ENCODE measurements at regions not wholly inside any gene's neighbourhood (a gene's known extent, or its start where the extent isn't known, plus 50 kb on each side); places are given as distances from the start of the nearest gene placed in this dataset.
"Not testable (repeated sequence)": the region's sequence is repeated elsewhere in the genome, so short reads cannot be mapped to it uniquely, and the experiment has no call there.

DNA sequence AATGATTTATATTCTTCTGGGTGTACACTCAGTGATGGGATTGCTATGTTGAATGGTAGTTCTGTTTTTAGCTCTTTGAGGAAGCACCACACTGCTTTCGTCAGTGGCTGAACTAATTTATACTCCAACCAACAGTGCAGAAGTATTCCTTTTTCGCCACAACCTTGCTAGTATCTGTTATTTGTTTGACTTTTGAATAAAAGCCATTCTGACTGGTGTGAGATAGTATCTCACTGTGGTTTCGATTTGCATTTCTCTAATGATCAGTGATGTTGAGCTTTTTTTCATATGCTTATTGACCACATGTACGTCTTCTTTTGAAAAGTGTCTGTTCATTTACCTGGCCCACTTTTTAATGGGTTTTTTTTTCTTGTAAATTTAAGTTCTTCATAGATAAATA lies 583.8 kb upstream of the ARID1B start:
- Mint-ChIP-seq H3K27me3 (peaks cover under 1% of the 10 kb centered on the region), H3K27ac (no peak overlapping the region), H3K36me3 (peaks cover 4% of the 10 kb centered on the region), H3K4me3 (no peak overlapping the region), H3K4me1 (peaks cover 22% of the 10 kb centered on the region), H3K9me3 (peaks cover 7% of the 10 kb centered on the region)
- POLR2A ChIA-PET: no interaction called here
- DNase-seq (no peak), ATAC-seq (ENCODE audit: low read depth) (no peak)

DNA sequence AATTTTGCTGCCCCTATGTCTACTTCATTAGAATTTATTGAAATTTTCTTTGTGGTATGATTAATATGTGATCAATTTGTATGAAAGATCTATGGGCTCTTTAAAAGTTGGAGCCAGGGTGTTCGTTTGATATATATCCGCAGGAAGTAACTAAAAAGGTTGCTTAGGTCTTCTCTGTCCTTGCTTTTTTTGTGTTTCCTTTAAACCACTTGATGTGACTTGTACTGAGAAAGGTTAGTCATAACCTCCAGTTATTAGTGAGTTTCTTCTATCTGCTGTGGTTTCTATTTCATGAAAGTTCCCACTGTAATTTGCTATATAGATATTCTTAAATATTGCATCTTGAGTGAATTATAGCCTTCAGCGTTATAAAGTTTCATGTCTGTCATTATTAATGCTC lies 585.3 kb upstream of the ARID1B start:
- peak overlapping the region; percentile 2 for H3K27ac Mint-ChIP-seq
- H3K36me3 Mint-ChIP-seq: peaks cover 4% of the 10 kb centered on the region
- ATAC-seq (ENCODE audit: low read depth): peak; percentile 87
- DNase-seq: no peak
- POLR2A ChIA-PET: no interaction called here
- H3K27me3 Mint-ChIP-seq: peaks cover 1% of the 10 kb centered on the region
- H3K9me3 Mint-ChIP-seq: peaks cover 7% of the 10 kb centered on the region
- H3K4me1 Mint-ChIP-seq: peaks cover 10% of the 10 kb centered on the region
- H3K4me3 Mint-ChIP-seq: peak overlapping the region; percentile 58

DNA sequence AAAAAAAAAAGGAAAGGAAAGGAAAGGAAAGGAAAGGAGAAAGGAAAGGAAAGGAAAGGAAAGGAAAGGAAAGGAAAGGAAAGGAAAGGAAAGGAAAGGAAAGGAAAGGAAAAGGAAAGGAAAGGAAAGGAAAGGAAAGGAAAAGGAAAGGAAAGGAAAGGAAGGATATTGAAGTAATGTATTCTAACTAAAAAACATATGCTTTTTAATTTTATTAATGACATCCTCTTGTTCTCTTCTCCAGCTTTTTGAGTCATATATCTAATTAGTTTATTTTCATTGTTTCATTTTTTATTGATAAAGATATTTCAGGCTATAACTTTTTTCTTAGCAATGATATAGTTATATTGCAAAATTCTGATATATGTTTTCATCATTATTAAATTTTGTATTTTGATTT lies 585.8 kb upstream of the ARID1B start:
- H3K4me3 Mint-ChIP-seq; H3K27ac Mint-ChIP-seq; H3K9me3 Mint-ChIP-seq; H3K4me1 Mint-ChIP-seq; DNase-seq; POLR2A ChIA-PET; H3K27me3 Mint-ChIP-seq; ATAC-seq (ENCODE audit: low read depth); H3K36me3 Mint-ChIP-seq: not testable (repeated sequence)

DNA sequence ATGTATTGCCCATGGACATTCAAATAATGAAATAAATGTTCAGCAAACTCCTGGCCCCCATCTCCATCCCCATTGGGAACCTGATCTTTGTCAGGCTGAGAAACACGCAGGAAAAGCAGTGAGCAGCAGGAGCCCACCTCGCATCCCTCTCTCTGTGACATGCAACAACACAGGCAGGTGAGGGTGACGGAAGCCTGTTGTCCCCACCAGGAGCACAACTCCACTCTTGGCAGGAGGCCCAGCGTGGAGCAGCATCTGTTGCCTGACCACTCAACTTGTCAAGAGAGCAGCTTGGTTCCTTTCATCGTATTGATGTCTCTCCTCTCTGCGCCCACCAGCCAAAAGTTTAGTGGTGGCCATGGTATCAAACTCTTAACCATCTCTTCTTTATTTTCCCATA lies 586.9 kb upstream of the ARID1B start:
- Mint-ChIP-seq H3K4me3 (no peak overlapping the region), H3K9me3 (peaks cover 7% of the 10 kb centered on the region), H3K4me1 (peaks cover 8% of the 10 kb centered on the region), H3K36me3 (peaks cover 4% of the 10 kb centered on the region), H3K27me3 (peaks cover 1% of the 10 kb centered on the region), H3K27ac (no peak overlapping the region)
- POLR2A ChIA-PET: no interaction called here
- no peak for DNase-seq
- ATAC-seq (ENCODE audit: low read depth): no peak

DNA sequence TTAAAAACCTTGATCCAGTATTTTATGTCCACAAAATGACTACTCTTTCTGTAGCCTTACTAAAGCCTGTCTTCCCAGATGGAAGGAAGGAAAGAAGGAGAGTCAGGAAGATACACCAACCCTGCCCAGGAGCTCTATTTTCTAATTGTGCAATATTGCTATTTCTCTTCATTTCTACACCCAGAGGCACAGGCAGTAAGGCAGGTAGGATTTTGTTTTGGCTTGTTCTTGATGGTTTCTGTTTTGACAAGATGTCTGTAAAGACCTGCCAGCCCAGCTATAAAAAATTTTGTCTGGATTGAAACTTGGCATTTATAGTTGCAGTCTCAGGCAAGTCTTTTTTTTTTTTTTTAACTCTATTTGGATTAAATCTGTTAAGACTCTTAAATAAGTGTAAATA lies 587.5 kb upstream of the ARID1B start:
- Mint-ChIP-seq H3K36me3 (peaks cover 4% of the 10 kb centered on the region), H3K9me3 (peaks cover 7% of the 10 kb centered on the region), H3K4me3 (no peak overlapping the region), H3K27ac (no peak overlapping the region), H3K4me1 (peaks cover 8% of the 10 kb centered on the region), H3K27me3 (peaks cover 1% of the 10 kb centered on the region)
- POLR2A ChIA-PET: no interaction called here
- ATAC-seq (ENCODE audit: low read depth) (no peak), DNase-seq (no peak)

DNA sequence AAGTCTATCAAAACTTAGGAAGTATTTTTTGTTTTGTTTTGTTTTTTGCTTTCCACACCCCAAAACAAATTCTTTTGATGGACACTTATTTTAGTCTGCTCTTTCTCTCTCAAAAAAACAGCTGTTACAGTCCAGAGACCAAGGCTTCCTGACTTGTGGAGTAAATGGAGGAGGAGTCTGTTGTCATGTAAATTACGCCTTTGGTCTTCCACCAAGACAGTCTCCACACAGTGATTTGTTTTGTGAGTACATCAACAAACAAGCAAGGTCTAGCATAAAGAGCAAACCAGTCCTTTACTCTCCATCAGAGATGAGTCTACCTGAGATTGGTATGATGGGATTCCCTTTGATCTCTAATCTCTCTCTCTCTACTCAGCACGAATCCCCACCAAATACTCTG lies 588.0 kb upstream of the ARID1B start:
- ATAC-seq (ENCODE audit: low read depth) (no peak), DNase-seq (no peak)
- Mint-ChIP-seq H3K9me3 (peaks cover 5% of the 10 kb centered on the region), H3K4me1 (peaks cover 8% of the 10 kb centered on the region), H3K36me3 (peaks cover 2% of the 10 kb centered on the region), H3K27ac (no peak overlapping the region), H3K27me3 (peaks cover 3% of the 10 kb centered on the region), H3K4me3 (no peak overlapping the region)
- POLR2A ChIA-PET: no interaction called here

DNA sequence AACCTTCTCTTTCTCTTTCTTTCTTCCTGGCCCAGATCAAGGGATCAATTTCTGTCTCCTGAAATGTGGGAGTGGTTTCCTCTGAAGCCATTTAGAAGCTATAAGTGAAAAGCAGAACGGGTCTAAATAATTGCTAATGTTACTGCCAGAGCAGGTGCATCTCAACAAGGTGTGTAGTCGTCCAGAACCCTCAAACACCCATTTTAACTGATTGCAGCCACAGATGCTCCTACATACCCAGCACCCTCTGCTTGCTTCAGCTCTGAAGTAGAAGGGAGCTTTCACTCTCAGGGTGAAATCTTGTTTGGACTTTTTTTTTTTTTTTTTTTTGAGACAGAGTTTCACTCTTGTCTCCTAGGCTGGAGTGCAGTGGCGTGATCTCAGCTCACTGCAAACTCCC lies 592.1 kb upstream of the ARID1B start:
- ATAC-seq (ENCODE audit: low read depth): no peak
- Mint-ChIP-seq H3K9me3 (no peaks in the 10 kb centered on the region), H3K27me3 (peaks cover 4% of the 10 kb centered on the region), H3K36me3 (no peaks in the 10 kb centered on the region), H3K27ac (no peak overlapping the region), H3K4me3 (no peak overlapping the region), H3K4me1 (peaks cover 3% of the 10 kb centered on the region)
- DNase-seq: no peak
- POLR2A ChIA-PET: no interaction called here

DNA sequence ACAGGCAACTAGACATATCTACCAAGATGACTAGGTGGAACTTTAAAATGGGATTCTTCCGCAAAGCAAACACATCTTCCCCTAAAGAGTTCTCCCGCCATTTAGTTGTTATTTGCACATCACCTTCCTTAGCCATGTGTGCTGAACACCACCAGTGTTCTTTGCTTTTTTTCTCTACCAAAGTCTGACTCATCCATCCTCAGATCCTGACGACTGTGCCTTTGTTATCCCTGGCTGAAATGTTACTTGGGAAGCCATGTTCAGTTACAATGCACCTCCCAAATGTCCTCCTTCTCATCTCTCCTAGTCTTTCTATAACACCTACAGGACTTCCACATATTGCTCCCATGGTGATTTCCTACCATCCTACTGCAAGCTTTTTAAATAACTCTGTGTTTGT lies 593.5 kb upstream of the ARID1B start:
- no peak for ATAC-seq (ENCODE audit: low read depth)
- Mint-ChIP-seq H3K9me3 (no peaks in the 10 kb centered on the region), H3K27ac (no peak overlapping the region), H3K4me1 (peaks cover 3% of the 10 kb centered on the region), H3K27me3 (peaks cover 4% of the 10 kb centered on the region), H3K4me3 (no peak overlapping the region), H3K36me3 (no peaks in the 10 kb centered on the region)
- POLR2A ChIA-PET: no interaction called here
- no peak for DNase-seq

DNA sequence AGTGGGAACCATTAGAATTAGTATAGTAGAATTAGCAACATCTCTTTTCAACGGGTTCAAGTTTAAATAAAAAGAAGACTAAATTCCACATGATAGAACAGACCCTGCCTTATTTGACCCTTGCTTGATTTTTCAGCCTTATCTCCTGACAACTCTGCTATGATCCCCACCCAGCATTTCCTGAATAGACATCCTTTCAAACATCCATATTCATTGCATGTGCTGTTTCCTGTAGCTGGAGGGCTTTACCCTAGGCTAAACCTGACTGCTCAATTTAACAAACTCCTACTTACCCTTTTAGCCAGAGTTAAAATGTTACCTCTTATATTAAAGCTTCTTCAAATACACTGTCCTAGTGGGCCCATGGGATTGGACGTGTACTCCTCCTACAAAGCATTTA lies 594.8 kb upstream of the ARID1B start:
- Mint-ChIP-seq H3K27me3 (peaks cover 3% of the 10 kb centered on the region), H3K27ac (no peak overlapping the region), H3K36me3 (peaks cover 2% of the 10 kb centered on the region), H3K9me3 (peaks cover 4% of the 10 kb centered on the region), H3K4me3 (no peak overlapping the region), H3K4me1 (peaks cover 3% of the 10 kb centered on the region)
- ATAC-seq (ENCODE audit: low read depth): no peak
- DNase-seq: no peak
- POLR2A ChIA-PET: no interaction called here

DNA sequence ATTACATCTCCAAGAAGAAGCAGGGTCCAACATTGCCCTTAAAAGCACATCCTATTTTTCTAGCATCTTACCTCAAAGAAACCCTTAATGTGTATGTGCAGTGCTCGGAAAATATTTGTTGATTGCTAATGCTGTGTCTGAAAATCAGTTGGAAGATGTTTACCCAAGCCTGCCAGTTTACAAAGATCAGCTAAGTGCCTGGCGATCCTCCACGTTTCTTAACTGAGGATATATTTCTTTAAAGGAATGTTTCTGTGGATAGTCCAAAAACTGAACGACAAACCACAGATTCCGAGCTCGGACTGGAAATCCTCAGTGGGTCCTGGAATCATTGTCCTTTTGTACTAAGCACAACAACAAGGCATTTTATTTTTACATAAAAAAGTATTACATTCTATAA lies 595.7 kb upstream of the ARID1B start:
- Mint-ChIP-seq H3K4me1 (peaks cover 3% of the 10 kb centered on the region), H3K36me3 (peaks cover 2% of the 10 kb centered on the region), H3K9me3 (peaks cover 4% of the 10 kb centered on the region), H3K27ac (no peak overlapping the region), H3K4me3 (no peak overlapping the region), H3K27me3 (peaks cover 3% of the 10 kb centered on the region)
- no peak for DNase-seq
- no peak for ATAC-seq (ENCODE audit: low read depth)
- POLR2A ChIA-PET: no interaction called here

DNA sequence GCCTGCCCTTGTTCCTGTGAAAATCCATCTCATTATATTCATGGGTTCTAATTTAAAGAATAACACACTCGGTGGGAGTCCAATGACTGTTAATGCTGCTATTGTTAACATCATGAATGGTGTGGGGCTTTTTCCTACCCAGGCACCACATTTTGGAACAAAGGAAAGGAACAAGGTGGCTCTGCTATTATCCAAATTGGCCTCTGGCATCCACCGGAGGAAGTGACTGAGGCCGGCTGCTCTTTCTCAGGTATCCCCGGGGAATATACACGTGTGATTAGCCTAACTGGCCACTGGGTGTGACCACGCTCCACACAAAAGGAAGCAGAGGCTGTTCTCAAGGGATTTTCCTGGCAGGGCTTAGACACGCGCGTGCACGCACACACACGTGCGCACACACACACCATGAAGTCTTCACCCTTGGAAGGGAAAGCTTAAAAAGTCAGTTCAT lies 601.2 kb upstream of the ARID1B start:
- POLR2A ChIA-PET: no interaction called here
- Mint-ChIP-seq H3K4me1 (peaks cover 3% of the 10 kb centered on the region), H3K4me3 (no peak overlapping the region), H3K9me3 (peaks cover 4% of the 10 kb centered on the region), H3K36me3 (peaks cover 2% of the 10 kb centered on the region), H3K27me3 (peaks cover 4% of the 10 kb centered on the region), H3K27ac (no peak overlapping the region)
- ATAC-seq (ENCODE audit: low read depth) (no peak), DNase-seq (no peak)

DNA sequence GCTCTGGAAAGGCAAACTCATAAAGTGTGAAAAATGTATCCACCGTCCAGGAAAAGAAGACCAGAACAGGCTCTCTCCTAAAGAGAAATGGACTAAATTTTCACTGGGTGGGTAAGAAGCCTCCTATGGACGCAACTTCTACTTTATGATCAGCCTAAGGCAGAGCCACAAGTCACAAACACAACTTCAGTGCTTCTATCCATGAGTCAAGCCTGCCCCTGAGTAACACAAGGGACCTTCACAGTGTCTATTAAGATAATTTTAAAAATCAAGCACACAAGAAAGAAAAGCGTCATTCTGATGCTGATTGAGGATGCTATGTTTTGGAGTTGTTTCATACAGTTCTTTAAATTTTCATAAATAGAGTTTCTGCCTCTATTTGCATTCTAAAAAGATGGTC lies 601.7 kb upstream of the ARID1B start:
- DNase-seq (no peak), ATAC-seq (ENCODE audit: low read depth) (no peak)
- Mint-ChIP-seq H3K27me3 (peaks cover 4% of the 10 kb centered on the region), H3K9me3 (peaks cover 4% of the 10 kb centered on the region), H3K4me1 (peaks cover 3% of the 10 kb centered on the region), H3K36me3 (peaks cover 2% of the 10 kb centered on the region), H3K27ac (no peak overlapping the region), H3K4me3 (no peak overlapping the region)
- POLR2A ChIA-PET: no interaction called here

DNA sequence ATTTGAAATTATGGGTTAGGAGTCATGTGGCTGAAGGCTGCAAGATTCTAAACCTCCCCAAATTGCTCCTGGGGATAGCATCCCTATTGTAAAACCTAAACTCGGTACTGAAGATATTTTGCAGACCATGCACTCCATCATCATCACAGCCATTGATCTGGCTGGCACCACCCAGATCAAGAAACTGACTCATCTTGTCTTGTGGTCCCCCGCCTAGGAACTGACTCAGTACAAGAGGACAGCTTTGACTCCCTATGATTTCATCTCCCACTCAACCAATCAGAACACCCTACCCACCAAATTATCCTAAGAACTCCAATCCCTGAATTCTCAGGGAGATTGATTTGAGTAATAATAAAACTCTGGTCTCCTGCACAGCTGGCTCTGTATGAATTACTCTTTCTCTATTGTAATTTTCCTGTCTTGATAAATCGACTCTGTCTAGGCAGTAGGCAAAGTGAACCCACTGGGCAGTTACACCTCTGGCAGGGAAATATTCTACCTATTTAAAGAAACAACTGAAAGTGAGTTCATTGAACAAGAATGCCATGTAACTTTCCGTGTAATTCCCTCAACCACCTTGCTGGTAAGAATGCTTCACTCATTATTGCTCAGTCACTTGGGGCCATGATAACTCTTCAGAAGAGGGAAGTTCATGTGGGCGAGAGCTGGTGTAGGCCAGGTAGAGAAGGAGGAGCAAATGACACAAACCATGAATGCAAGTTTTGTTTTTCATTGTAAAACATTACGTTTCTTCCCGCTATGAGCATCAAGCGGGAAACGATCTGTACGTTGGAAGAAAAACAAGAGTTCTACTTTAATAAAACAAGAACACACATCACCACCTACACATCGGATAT lies 602.9 kb upstream of the ARID1B start:
- H3K27me3 Mint-ChIP-seq: peaks cover 4% of the 10 kb centered on the region
- H3K27ac Mint-ChIP-seq: no peak overlapping the region
- DNase-seq (no peak), ATAC-seq (ENCODE audit: low read depth) (no peak)
- POLR2A ChIA-PET: no interaction called here
- peaks cover 2% of the 10 kb centered on the region for H3K36me3 Mint-ChIP-seq
- peaks cover 4% of the 10 kb centered on the region for H3K9me3 Mint-ChIP-seq
- H3K4me3 Mint-ChIP-seq: no peak overlapping the region
- peaks cover 4% of the 10 kb centered on the region for H3K4me1 Mint-ChIP-seq

DNA sequence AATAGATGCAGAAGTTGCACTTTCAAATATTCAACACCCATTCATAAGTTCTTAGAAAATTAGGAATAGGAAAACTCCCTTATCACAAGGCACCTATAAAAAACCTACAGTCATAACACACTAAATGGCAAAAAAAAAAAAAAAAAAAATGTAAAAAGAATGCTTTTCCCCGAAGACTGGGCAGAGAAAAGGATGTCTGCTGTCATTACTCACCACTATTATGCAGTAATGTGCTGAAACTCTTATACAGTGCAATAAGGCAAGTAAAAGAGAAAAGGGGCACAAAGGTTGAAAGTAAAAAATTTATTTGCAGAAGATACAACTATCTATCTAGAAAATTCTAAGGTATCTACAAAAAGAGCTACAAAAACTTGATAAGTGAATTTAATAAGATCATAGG lies 607.8 kb upstream of the ARID1B start:
- H3K9me3 Mint-ChIP-seq: no peaks in the 10 kb centered on the region
- H3K27ac Mint-ChIP-seq: no peak overlapping the region
- DNase-seq: no peak
- no peak overlapping the region for H3K4me3 Mint-ChIP-seq
- POLR2A ChIA-PET: no interaction called here
- H3K4me1 Mint-ChIP-seq: peaks cover 18% of the 10 kb centered on the region
- peaks cover 4% of the 10 kb centered on the region for H3K27me3 Mint-ChIP-seq
- H3K36me3 Mint-ChIP-seq: no peaks in the 10 kb centered on the region
- ATAC-seq (ENCODE audit: low read depth): no peak

Data from activated naive CD8-positive, alpha-beta T cell treated with anti-CD3 and anti-CD28 coated beads, Interleukin-2, amount 10 ng/mL, durations not matched to agents 7 days and 5 days (primary cell).